ENCODE measurements at regions not wholly inside any gene's neighbourhood (a gene's known extent, or its start where the extent isn't known, plus 50 kb on each side); places are given as distances from the start of the nearest gene placed in this dataset.

- no peak for DNase-seq
Observed at GRCh38 chr5:18051953-18052352, 417.7 kb downstream of the TAF11L14 start.

GRCh38 chr5:18052569-18052968 lies 418.3 kb downstream of the TAF11L14 start:
- no peak for DNase-seq

GRCh38 chr5:18057725-18058124 lies 423.5 kb downstream of the TAF11L14 start:
- no peak for DNase-seq

- DNase-seq: no peak
Observed at GRCh38 chr5:18067615-18068014, 433.4 kb downstream of the TAF11L14 start.

GRCh38 chr5:18068826-18069225 lies 434.6 kb downstream of the TAF11L14 start:
- no peak for DNase-seq

- DNase-seq: no peak
Observed at GRCh38 chr5:18069790-18070189, 435.5 kb downstream of the TAF11L14 start.

- DNase-seq: no peak
Observed at GRCh38 chr5:18072600-18072999, 438.3 kb downstream of the TAF11L14 start.

GRCh38 chr5:18074961-18075360 lies 440.7 kb downstream of the TAF11L14 start:
- DNase-seq: no peak

- no peak for DNase-seq
Observed at GRCh38 chr5:18078157-18078556, 443.9 kb downstream of the TAF11L14 start.

GRCh38 chr5:18079831-18080230 lies 445.6 kb downstream of the TAF11L14 start:
- DNase-seq: no peak

GRCh38 chr5:18088020-18088579 lies 453.8 kb downstream of the TAF11L14 start:
- DNase-seq: no peak

GRCh38 chr5:18090177-18090576 lies 455.9 kb downstream of the TAF11L14 start:
- DNase-seq: no peak

- DNase-seq: no peak
Observed at GRCh38 chr5:18091142-18091541, 456.9 kb downstream of the TAF11L14 start.

- no peak for DNase-seq
Observed at GRCh38 chr5:18091758-18092157, 457.5 kb downstream of the TAF11L14 start.

GRCh38 chr5:18095061-18095460 lies 460.8 kb downstream of the TAF11L14 start:
- DNase-seq: no peak

GRCh38 chr5:18097817-18098216 lies 463.6 kb downstream of the TAF11L14 start:
- DNase-seq: no peak

GRCh38 chr5:18098691-18099090 lies 464.4 kb downstream of the TAF11L14 start:
- DNase-seq: no peak

- no peak for DNase-seq
Observed at GRCh38 chr5:18099261-18099660, 465.0 kb downstream of the TAF11L14 start.

GRCh38 chr5:18101532-18101931 lies 467.3 kb downstream of the TAF11L14 start:
- no peak for DNase-seq

GRCh38 chr5:18102733-18103132 lies 468.5 kb downstream of the TAF11L14 start:
- DNase-seq: no peak

- no peak for DNase-seq
Observed at GRCh38 chr5:18105449-18105848, 471.2 kb downstream of the TAF11L14 start.

GRCh38 chr5:18111906-18112465 lies 477.7 kb downstream of the TAF11L14 start:
- no peak for DNase-seq

- no peak for DNase-seq
Observed at GRCh38 chr5:18113721-18114120, 479.5 kb downstream of the TAF11L14 start.

- DNase-seq: no peak
Observed at GRCh38 chr5:18114151-18114757, 480.0 kb downstream of the TAF11L14 start.

- DNase-seq: no peak
Observed at GRCh38 chr5:18117968-18118367, 483.7 kb downstream of the TAF11L14 start.

All from activated effector memory CD4-positive, alpha-beta T cell treated with anti-CD3 and anti-CD28 coated beads, Interleukin-2, amount 50 U/mL, for 16 hours (primary cell).